ENCODE measurements at regions not wholly inside any gene's neighbourhood (a gene's known extent, or its start where the extent isn't known, plus 50 kb on each side); places are given as distances from the start of the nearest gene placed in this dataset.
"Not testable (repeated sequence)": the region's sequence is repeated elsewhere in the genome, so short reads cannot be mapped to it uniquely, and the experiment has no call there.

DNA sequence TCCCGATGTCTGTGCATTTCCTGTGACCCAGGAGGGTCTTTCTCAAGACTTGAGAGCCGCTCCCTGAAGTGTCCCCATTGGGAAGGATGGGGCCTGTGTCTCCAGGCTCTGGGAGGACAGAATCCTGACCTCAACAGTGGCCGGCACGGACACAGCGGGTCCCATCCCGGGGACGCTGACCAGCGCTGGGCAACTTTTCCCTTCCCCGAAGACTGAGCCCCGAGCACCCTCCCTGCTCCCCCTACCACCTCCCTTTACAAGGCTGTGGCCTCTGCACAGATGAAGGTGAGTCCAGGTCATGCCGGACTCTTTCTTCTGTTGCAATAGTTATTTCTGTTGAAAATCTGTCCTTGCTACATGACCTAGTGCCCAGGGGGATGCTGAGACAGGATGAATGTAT, 135.7 kb downstream of the TMEM121 start:
- not testable (repeated sequence) for H3K27me3 ChIP-seq (ENCODE audit: control insufficient read depth, insufficient read depth, low read length); H3K4me3 ChIP-seq (ENCODE audit: low read length); H3K4me1 ChIP-seq (ENCODE audit: control insufficient read depth, low read depth, low read length); H3K27ac ChIP-seq (ENCODE audit: low read length); H3K36me3 ChIP-seq (ENCODE audit: control insufficient read depth, low read depth, low read length); H3K9ac ChIP-seq (ENCODE audit: low read length)
- H3K9me3 ChIP-seq (ENCODE audit: control insufficient read depth, low read depth, low read length) = peaks cover 31% of the 10 kb centered on the region

DNA sequence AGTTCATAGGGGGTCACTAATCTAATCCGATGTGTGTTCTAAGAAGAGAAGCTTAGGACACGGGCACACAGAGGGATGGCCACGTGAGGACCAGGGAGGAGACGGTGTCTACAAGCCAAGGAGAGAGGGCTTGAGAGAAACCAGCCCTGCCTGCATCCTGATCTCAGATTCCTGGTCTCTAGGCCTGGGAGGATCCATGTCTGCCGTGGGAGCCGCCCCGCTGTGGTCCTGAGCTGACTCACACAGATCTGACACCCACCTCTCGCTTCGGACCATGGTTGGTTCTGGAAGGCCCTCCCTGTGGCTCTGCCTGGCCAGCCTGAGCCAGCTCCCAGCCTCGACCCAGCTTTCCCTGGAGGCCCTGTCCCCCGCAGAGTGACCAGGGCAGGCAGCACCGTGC, 136.2 kb downstream of the TMEM121 start:
- H3K4me3 ChIP-seq (ENCODE audit: low read length); H3K9ac ChIP-seq (ENCODE audit: low read length); H3K27ac ChIP-seq (ENCODE audit: low read length); H3K36me3 ChIP-seq (ENCODE audit: control insufficient read depth, low read depth, low read length); H3K27me3 ChIP-seq (ENCODE audit: control insufficient read depth, insufficient read depth, low read length); H3K4me1 ChIP-seq (ENCODE audit: control insufficient read depth, low read depth, low read length): not testable (repeated sequence)
- H3K9me3 ChIP-seq (ENCODE audit: control insufficient read depth, low read depth, low read length) = peaks cover 31% of the 10 kb centered on the region

DNA sequence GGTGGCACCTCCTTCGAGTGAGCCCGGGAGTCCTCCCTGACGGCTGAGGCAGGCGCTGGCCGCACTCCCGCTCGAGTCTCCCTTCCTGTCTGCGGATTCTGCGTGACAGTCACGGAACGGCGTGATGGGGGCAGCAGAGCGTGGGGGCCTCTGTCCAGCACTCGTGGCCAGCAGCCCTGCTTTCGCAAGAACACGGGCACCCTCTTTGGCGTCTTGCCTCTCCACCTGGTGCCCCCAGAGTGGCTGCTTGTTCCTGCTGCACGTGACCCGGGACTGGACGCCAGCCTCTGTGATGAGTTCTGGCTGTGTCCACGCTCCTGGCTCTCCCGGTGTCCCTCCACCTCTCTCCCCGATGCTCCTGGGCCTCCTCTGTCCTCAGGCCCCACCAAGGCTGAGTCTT, 136.9 kb downstream of the TMEM121 start:
- not testable (repeated sequence) for H3K36me3 ChIP-seq (ENCODE audit: control insufficient read depth, low read depth, low read length); H3K9ac ChIP-seq (ENCODE audit: low read length); H3K4me3 ChIP-seq (ENCODE audit: low read length); H3K27me3 ChIP-seq (ENCODE audit: control insufficient read depth, insufficient read depth, low read length); H3K4me1 ChIP-seq (ENCODE audit: control insufficient read depth, low read depth, low read length); H3K27ac ChIP-seq (ENCODE audit: low read length)
- peaks cover 28% of the 10 kb centered on the region for H3K9me3 ChIP-seq (ENCODE audit: control insufficient read depth, low read depth, low read length)

DNA sequence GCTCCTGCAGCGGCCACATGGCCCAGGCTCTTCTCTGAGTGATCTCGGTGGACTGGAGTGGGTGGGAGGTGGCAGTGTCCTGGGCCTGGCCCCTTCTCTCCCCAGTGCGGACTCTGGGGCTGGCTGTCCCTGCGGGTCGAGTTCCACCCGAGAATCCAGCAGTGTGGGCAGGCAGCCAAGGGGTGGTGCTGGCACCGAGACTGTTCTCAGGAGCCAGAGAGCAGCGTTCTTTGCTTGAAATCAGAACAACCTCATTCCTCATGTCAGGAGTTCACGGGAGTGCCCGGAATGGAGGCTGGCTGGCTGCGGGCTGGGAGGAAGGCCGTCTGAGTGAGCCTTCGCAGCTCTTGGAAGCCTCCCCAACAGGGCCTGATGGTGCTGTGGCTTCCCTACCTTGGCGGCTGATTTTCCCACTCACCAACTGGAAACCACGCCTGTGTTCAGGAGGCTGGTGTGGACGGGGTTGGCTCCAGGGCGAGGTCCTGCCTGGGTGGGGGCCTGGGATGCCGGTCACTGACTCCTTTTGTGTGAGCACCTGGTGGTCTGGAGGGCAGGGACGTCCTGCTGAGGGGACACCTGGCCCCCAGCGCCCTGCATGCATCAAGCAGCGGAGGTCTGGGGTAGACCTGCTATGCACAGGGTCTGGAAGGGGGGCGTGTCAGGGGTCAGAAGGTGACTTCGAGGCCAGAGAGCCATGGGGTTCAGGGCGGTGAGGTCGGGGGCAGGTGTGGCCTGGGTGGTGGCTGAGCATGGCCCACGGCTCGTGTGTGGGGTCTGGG, 137.6 kb downstream of the TMEM121 start:
- H3K9me3 ChIP-seq (ENCODE audit: control insufficient read depth, low read depth, low read length) = peaks cover 27% of the 10 kb centered on the region

DNA sequence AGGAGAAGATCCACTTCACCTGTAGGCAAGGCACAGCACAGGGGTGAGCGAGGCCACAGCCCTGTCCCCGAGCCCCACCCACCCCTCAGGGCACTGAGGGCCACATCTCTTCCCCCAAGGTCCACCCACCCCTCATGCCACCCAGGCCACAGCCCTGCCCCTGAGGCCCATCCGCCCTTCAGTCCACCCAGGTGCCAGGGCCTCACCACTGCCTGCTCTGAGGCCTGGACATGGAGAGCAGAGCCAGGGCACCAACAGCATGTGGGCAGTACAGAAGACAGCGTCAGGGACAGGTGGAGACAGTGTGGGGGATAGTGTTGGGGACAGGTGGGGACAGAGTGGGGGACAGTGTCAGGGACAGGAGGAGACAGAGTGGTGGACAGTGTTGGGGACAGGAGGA, 138.3 kb downstream of the TMEM121 start:
- H3K27ac ChIP-seq (ENCODE audit: low read length) = no peak overlapping the region
- H3K9me3 ChIP-seq (ENCODE audit: control insufficient read depth, low read depth, low read length) = peaks cover 27% of the 10 kb centered on the region
- H3K4me3 ChIP-seq (ENCODE audit: low read length) = no peak overlapping the region
- H3K4me1 ChIP-seq (ENCODE audit: control insufficient read depth, low read depth, low read length) = no peaks in the 10 kb centered on the region
- no peak overlapping the region for H3K9ac ChIP-seq (ENCODE audit: low read length)
- no peaks in the 10 kb centered on the region for H3K27me3 ChIP-seq (ENCODE audit: control insufficient read depth, insufficient read depth, low read length)
- H3K36me3 ChIP-seq (ENCODE audit: control insufficient read depth, low read depth, low read length) = no peaks in the 10 kb centered on the region

More for the DNA sequence above, 137.6 kb downstream of the TMEM121 start:
- not testable (repeated sequence) for H3K9ac ChIP-seq (ENCODE audit: low read length); H3K36me3 ChIP-seq (ENCODE audit: control insufficient read depth, low read depth, low read length); H3K27me3 ChIP-seq (ENCODE audit: control insufficient read depth, insufficient read depth, low read length); H3K27ac ChIP-seq (ENCODE audit: low read length); H3K4me3 ChIP-seq (ENCODE audit: low read length); H3K4me1 ChIP-seq (ENCODE audit: control insufficient read depth, low read depth, low read length)

DNA sequence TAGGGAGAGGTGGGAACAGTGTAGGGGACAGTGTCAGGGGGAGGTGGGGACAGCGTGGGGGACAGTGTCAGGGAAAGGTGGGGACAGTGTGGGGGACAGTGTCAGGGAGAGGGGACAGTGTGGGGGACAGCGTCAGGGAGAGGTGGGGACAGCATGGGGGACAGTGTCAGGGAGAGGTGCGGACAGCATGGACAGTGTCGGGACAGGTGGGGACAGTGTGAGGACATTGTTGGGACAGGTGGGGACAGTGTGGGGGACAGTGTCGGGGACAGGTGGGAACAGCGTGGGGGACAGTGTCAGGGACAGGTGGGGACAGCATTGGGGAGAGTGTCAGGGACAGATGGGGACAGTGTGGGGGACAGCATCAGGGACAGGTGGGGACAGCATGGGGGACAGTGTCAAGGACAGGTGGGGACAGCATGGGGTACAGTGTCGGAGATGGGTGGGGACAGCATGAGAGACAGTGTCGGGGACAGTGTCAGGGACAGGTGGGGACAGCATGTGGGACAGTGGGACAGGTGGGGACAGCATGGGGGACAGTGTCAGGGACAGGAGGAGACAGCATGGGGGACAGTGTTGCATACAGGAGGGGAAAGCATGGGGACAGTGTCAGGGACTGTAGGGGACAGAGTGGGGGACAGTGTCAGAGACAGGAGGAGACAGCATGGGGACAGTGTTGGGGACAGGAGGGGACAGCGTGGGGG, 139.0 kb downstream of the TMEM121 start:
- Histone ChIP-seq H3K4me3 (ENCODE audit: low read length) (no peak overlapping the region), H3K27ac (ENCODE audit: low read length) (no peak overlapping the region), H3K36me3 (ENCODE audit: control insufficient read depth, low read depth, low read length) (no peaks in the 10 kb centered on the region), H3K4me1 (ENCODE audit: control insufficient read depth, low read depth, low read length) (no peaks in the 10 kb centered on the region), H3K9ac (ENCODE audit: low read length) (no peak overlapping the region), H3K9me3 (ENCODE audit: control insufficient read depth, low read depth, low read length) (peaks cover 22% of the 10 kb centered on the region), H3K27me3 (ENCODE audit: control insufficient read depth, insufficient read depth, low read length) (no peaks in the 10 kb centered on the region)

DNA sequence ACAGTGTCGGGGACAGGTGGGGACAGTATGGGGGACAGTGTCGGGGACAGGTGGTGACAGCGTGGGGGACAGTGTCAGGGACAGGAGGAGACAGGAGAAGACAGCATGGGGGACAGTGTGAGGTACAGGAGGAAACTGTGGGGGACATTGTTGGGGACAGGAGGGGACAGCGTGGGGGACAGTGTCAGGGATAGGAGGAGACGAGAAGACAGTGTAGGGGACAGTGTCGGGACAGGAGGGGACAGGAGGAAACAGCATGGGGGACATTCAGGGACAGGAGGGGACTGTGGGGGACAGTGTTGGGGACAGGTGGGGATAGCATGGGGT, 139.5 kb downstream of the TMEM121 start:
- Histone ChIP-seq H3K9me3 (ENCODE audit: control insufficient read depth, low read depth, low read length) (peaks cover 20% of the 10 kb centered on the region), H3K36me3 (ENCODE audit: control insufficient read depth, low read depth, low read length) (no peaks in the 10 kb centered on the region), H3K4me3 (ENCODE audit: low read length) (no peak overlapping the region), H3K27me3 (ENCODE audit: control insufficient read depth, insufficient read depth, low read length) (no peaks in the 10 kb centered on the region), H3K4me1 (ENCODE audit: control insufficient read depth, low read depth, low read length) (no peaks in the 10 kb centered on the region), H3K9ac (ENCODE audit: low read length) (no peak overlapping the region), H3K27ac (ENCODE audit: low read length) (no peak overlapping the region)

DNA sequence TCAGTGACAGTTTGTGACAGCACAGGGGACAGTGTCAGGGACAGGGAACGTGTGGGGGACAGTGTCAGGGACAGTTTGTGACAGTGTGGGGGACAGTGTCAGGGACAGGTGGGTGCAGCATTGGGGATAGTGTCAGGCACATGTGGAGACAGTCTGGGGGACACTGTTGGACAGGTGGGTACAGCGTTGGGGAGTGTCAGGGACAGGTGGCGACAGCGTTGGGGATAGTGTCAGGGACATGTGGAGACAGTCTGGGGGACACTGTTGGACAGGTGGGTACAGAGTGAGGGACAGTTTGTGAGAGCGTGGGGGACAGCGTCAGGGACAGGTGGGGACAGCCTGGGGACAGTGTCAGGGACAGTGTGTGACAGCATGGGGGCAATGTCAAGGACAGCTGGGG, 140.0 kb downstream of the TMEM121 start:
- H3K27me3 ChIP-seq (ENCODE audit: control insufficient read depth, insufficient read depth, low read length) = no peaks in the 10 kb centered on the region
- no peaks in the 10 kb centered on the region for H3K36me3 ChIP-seq (ENCODE audit: control insufficient read depth, low read depth, low read length)
- peaks cover 19% of the 10 kb centered on the region for H3K9me3 ChIP-seq (ENCODE audit: control insufficient read depth, low read depth, low read length)
- H3K27ac ChIP-seq (ENCODE audit: low read length) = no peak overlapping the region
- H3K4me1 ChIP-seq (ENCODE audit: control insufficient read depth, low read depth, low read length) = no peaks in the 10 kb centered on the region
- H3K4me3 ChIP-seq (ENCODE audit: low read length) = no peak overlapping the region
- H3K9ac ChIP-seq (ENCODE audit: low read length) = no peak overlapping the region

DNA sequence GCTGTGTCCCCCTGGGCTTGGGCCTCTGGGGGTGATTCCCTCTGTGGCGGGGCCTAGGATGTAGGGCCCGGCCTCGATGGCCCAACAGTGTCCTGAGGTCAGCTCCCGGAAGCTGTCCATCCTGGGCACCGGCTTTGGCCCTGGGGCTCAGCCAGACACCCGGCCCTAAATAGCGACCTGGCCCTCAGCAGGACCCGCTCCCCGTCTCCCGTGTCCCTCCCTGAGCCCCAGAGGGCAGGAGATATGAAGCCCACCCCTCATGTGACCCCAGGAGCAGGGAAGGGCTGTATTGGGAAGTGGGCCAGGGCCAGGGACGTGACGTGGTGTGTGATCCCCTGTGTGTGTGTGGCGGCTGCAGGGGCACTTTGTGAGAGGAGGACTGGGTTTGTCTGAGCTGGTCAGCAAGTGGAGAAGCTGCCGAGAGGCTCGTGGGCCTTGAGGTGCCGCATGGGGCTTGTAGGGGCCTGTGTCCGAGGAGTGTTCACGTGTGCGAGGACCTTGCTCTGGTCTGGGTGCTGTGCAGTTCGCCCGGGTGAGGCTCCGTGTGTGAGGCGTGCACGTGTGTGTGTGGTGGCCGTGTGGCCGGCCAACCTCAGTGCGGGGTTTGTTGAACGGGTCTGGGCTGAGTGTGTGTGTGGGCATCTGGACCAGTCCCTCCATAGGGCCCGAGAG, 140.7 kb downstream of the TMEM121 start:
- H3K9ac ChIP-seq (ENCODE audit: low read length); H3K27me3 ChIP-seq (ENCODE audit: control insufficient read depth, insufficient read depth, low read length); H3K4me1 ChIP-seq (ENCODE audit: control insufficient read depth, low read depth, low read length); H3K36me3 ChIP-seq (ENCODE audit: control insufficient read depth, low read depth, low read length); H3K27ac ChIP-seq (ENCODE audit: low read length); H3K4me3 ChIP-seq (ENCODE audit: low read length): not testable (repeated sequence)
- peaks cover 19% of the 10 kb centered on the region for H3K9me3 ChIP-seq (ENCODE audit: control insufficient read depth, low read depth, low read length)

DNA sequence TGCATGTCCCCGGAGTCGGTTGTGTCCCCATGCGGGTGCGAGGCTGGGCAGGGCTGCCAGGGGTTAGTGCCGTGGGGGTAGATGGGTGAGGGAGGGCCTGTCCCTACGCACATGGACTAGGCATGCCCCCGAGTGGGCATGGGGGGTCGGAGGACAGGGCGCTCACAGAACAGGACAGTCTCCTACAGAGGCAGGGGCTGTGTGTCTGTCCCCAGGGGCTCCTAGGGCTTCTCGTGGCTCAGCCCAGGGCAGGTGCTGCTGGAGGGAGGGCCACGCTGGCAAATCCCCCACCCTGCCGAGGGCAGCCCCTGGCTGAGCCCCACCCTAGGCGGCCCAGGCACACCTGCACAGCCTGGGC, 141.3 kb downstream of the TMEM121 start:
- H3K9me3 ChIP-seq (ENCODE audit: control insufficient read depth, low read depth, low read length) = peaks cover 19% of the 10 kb centered on the region
- H3K27ac ChIP-seq (ENCODE audit: low read length) = not testable (repeated sequence)

DNA sequence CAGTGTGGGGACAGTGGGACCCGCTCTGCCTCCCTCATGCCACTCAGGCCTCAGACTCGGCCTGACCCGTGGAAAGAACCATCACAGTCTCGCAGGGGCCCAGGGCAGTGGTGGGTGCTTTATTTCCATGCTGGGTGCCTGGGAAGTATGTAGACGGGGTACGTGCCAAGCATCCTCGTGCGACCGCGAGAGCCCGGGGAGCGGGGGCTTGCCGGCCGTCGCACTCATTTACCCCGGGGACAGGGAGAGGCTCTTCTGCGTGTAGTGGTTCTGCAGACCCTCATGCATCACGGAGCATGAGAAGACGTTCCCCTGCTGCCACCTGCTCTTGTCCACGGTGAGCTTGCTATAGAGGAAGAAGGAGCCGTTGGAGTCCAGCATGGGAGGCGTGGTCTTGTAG, 141.6 kb downstream of the TMEM121 start:
- H3K4me1 ChIP-seq (ENCODE audit: control insufficient read depth, low read depth, low read length); H3K9ac ChIP-seq (ENCODE audit: low read length); H3K27ac ChIP-seq (ENCODE audit: low read length); H3K27me3 ChIP-seq (ENCODE audit: control insufficient read depth, insufficient read depth, low read length); H3K4me3 ChIP-seq (ENCODE audit: low read length); H3K36me3 ChIP-seq (ENCODE audit: control insufficient read depth, low read depth, low read length): not testable (repeated sequence)
- H3K9me3 ChIP-seq (ENCODE audit: control insufficient read depth, low read depth, low read length) = peaks cover 19% of the 10 kb centered on the region

More for the DNA sequence above, 141.3 kb downstream of the TMEM121 start:
- not testable (repeated sequence) for H3K9ac ChIP-seq (ENCODE audit: low read length); H3K4me1 ChIP-seq (ENCODE audit: control insufficient read depth, low read depth, low read length); H3K27me3 ChIP-seq (ENCODE audit: control insufficient read depth, insufficient read depth, low read length); H3K36me3 ChIP-seq (ENCODE audit: control insufficient read depth, low read depth, low read length); H3K4me3 ChIP-seq (ENCODE audit: low read length)
